Left renal cortex interstitium (tissue), 4 donors: ENCODE measurements at regions not wholly inside any gene's neighbourhood (a gene's known extent, or its start where the extent isn't known, plus 50 kb on each side); places are given as distances from the start of the nearest gene placed in this dataset.
A peak's percentile ranks its signal among the peaks of the same experiment; 100 is the strongest.
"Not testable (repeated sequence)": the region's sequence is repeated elsewhere in the genome, so short reads cannot be mapped to it uniquely, and the experiment has no call there.

ENCODE experiments used
- DNase-seq, 4 donors: peaks; one replicate each; pipeline ENCODE4 v3.0.0-alpha.2; 2013; ENCODE audit warnings: low read depth in 4 of 4, low spot score in 2 of 4, missing footprints in 1 of 4

DNA sequence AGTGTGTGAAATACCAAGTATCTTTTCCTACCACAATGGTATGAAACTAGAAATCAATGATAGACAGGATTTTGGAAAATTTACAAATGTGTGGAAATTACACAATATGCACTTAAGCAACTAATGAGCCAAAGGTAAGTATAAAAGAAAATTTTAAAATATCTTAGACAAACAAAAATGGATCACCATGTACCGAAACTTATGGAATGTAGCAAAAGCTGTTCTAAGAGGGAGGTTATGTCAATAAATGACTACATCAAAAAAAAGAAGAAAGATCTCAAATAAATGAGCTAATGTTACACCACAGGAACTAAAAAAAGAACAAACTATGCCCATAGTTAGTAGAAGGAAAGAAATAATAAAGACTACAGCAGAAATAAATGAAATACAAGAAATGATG, 1084.1 kb downstream of the TECRL start:
- no peak for DNase-seq

DNA sequence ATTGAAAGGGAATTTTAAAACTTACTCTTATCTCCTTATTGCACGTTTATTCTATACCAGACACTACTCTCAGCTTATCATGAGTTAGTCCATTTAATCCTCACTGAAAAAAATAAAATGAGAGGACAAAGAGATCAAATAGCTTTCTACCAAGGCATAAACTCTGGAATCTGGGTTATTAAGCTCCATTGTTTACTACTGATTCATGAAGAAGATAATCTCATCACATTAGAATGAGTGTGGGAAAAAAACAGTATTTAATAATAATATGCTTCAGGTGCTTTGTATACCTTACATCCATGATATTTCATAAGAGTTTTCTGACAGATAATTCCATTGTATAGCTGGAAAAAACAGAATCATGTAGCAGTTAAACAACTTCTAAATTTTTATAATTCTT, 1092.6 kb downstream of the TECRL start:
- DNase-seq = no peak

DNA sequence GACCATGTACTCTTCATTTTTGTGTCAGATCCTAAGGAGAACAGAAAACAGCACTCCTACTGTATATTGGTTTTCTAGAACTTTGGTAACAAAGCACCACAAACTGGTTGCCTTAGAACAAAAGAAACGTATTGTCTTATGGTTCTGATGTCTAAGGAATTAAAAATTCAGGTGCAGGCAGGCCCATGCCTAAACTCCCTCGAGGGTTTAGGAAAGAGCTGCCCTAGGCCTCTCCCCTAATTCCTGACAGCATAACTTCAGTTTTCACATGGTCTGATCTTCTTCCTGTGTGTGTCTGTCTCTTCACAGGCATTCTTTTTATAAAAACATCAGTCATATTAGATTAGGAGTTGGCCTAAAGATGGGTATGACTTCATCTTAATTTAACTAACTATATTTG, 1093.6 kb downstream of the TECRL start:
- DNase-seq = no peak

DNA sequence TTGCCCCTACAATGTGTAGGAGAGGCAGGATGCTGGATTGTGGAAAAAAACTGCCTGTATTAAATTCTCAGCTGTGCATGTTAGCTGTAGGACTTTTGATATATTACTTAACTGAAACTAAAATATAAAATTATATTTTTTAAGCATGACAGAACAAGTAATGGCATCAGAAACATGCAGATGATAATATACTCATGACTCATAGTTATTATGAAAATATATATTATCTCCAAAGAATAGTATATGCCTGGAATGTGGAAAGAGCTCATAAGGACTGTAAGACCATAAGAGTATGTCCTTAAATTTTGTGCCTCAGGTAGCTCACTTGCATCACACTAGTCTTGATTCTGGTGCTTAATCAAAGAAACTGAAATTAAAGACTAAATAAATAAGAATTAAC, 1100.6 kb downstream of the TECRL start:
- no peak for DNase-seq

DNA sequence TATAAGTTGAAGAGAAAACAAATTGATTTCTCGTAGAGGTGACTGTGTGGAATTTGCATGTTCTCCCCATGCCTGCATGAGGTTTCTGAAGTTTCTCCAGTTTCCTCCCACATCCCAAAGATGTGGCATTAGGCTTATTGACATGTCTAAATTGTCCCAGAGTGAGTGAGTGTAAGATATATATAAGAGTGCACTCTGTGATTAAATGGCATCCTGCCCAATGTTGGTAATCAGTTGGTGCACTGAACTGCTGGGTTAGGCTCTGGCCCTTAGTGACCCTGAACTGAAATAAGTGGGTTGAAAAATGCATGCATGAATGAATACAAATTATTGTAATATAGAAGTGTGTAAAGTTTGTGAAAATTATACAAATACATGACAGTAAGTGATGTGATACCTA, 1106.5 kb downstream of the TECRL start:
- DNase-seq = no peak

DNA sequence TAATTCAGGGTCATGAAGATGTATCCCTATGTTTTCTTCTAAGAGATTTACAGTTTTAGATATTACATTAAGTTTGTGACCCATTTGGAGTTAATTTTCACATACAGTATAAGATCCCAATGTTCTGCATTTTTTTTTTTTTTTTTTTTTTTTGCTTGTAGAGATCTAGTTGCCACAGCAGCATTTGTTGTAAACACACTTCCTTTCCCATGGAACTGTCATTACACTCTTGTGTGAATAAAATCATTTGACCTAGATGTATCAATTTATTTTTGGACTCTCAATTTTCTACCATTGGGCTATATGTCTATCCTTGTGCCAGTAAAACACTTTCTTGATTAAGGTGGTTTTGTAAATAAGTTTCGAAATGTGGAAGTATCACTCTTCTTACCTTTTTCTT, 1107.2 kb downstream of the TECRL start:
- DNase-seq = no peak

DNA sequence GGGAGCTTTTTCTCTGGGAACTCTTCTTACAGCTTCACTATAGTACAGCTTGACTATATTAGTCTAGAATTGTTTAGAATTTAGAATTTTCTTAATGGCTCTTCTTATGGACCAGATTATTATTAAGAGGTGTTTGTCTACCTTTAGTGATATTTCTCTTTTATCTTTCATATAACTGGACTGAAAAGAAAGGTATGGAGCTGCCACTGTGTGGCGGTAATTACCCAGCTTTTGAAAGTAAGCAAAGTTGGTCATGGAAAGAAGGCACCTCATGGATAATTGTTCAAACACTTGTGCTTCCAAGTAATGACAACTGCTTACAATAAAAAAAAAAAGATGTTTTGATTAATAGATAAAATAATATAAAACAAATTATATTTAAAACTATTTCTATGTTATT, 1112.5 kb downstream of the TECRL start:
- no peak for DNase-seq

DNA sequence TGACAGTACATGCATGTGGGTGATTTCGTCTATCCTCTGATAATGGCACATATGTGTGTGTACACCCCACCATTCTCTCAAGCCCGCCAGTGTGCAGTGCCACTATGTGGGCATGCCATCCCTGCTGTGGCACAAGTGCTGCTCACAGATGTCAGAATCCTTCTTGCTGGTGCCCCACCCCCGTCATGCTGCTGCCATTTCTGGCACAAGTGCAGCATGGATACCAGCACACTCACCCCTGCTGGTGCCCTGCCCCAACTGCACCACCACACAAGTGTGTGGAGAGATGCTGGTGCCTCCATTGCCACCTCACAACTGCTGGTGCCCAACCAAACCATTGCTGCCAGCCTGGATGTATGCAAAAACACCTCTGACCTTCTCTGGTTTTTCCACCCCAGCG, 1133.8 kb downstream of the TECRL start:
- DNase-seq = no peak

DNA sequence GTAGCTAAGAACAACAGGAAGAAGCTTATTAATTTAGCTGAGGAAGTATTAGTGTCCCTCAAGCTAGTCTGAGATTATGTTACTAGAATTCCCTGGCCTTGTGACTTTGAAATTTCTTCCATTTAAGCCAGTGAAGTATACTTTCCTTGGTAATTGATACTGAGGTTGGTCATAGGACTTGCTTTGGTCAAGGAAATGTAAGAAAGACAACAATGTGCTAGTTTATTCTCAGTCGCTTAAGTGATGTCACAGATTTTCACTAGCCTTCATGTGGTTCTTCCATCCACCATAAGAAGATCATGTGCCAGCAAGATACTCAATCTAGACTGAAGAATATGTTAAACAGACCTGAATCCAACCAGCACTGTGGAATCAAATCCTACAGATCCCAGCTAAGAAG, 1140.1 kb downstream of the TECRL start:
- no peak for DNase-seq

DNA sequence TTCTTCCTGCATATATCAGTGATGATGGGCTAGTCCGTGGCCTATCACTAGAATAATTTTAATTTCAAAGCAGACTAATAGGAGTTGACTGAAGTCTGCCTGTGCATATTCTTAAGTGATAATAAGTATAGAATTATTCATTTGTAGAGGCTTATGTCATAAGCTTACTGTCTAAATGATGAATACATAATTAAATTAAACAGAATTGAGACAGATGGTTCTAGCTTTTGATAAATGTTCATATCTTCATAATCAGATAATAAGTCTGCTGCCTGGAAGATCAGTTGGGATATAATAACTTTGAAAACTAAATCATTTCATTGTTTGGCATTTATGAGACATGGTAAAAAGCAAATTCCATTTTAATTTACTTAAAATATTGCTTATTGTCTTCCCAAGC, 1175.6 kb downstream of the TECRL start:
- no peak for DNase-seq

DNA sequence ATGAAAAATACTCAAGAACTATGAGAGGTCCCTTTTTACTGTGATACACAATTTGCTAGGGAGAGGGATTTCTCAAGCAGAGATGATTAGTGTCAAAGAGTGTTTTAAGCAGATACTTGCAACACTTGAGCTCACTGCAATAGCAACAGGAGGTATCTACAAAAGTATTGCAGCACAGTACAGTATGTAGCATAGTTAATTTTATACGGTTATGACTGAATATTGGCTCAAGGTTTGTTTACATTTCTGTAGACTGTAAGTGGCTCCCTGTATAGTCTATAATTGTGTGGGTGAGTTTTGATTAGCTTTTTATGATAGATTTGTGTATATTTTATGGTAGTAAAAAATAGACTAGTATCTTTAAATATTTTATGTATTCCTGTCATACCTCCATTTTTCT, 1177.2 kb downstream of the TECRL start:
- no peak for DNase-seq

DNA sequence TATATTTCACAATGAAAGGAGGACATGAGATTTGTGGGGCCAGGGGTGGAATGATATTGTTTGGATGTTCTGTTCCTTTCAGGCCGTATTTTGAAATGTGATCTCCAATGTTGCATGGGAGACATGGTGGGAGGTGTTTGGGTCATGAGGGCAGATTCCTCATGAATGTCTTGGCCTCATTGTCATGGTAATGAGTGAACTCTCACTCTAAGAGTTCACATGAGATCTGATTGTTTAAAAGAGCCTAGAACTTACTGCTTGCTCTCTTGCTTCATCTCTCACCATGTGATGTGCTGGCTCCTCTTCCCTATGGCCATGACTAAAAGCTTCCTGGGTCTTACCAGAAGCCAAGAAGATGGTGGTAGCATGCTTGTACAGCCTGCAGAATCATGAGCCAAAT, 1183.0 kb downstream of the TECRL start:
- no peak for DNase-seq

DNA sequence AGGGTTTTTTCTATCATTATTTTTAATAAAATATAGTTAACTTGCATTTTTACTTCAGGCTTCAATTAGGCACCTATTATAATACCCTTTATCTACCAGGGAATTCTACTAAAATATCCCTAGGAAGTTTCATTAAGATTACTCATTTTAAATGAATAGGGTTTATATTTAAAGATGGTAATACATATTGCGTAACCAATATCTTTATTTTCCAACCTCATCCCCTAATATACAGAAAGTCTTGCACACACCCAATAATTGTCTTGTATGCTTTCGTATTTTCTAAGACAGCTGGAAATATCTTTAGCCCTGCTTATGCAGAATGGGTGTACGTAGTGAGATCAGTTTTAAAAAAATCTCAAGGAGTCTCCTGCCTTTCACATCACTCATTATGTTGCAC, 1186.8 kb downstream of the TECRL start:
- DNase-seq = no peak

DNA sequence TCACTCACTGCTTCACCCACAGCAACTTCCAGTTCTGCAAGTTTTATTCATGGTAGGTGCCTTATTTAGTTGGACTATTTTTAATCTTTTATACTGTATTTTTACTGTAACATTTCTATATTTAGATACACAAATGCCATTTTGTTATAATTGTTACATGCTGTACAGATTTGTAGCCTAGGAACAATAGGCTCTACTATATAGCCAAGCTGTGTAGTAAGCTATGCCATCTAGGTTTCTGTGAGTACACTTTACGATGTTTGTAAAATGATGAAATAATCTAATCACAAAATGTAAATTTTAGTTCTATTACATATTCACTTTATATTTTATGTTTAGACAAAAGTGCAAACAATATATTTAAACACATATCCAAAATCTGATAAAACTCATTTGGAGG, 1187.8 kb downstream of the TECRL start:
- no peak for DNase-seq

DNA sequence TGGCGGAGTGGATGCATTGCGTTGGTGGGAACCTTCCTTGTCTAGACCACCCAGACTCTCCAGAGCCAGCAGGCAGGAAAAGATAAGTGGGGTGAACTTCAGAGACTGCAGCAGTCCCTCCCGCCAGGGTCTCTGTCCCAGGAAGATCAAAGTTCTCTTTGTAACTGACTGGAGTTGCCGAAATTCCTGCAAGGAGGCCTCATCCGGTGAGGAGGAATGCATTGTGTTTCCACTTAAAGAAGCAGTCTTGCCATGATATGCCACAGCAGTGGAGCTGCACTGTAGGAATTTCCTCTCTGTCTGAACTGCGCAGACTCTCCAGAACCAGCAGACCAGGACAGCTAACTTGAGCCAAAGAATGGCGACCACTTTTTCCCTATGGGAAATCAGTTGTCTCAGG, 1190.4 kb downstream of the TECRL start:
- no peak for DNase-seq

DNA sequence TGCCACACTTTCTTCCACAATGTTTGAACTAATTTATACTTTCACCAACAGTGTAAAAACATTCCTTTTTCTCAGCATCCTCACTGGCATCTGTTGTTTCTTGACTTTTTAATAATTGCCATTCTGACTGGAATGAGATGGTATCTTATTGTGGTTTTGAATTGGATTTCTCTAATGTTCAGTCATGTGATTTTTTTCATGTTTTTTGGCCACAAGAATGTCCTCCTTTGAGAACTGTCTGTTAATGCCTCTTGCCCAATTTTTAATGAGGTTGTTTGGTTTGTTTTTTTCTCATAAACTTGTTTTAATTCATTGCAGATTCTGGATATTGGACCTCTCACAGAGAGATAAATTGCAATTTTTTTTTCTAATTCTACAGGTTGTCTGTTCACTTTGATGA, 1195.2 kb downstream of the TECRL start:
- no peak for DNase-seq

DNA sequence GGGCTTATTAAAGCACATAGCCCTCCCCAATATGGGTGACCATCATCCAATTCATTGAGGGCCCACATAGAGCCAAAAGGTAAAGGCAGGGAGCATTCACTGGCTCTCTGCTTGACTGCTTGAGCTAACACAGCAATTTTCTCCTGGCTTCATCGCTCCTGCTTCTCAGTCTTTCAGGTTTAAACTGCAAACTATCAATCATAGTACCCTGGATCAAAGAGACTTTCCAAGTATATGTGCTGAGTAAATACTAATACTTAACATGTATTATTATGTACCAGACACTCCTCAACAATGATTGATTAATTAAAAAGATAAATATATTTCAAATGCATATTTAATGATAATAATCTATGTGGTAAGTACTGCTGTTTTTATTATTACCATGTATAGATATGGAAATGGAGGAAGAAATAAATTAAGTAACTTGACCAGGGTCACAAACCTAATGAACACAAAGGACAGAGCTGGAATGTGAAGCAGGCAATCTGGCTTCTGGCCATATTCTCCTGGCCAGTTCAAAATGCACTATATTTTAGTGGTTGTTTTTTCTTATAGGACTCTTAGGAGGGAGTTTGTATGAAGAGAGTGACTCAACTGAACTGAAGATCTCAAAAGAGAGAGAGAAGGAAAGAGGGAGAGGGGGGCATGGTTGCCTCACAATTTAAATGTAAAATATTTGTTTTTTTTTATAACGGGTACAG, 1197.3 kb downstream of the TECRL start:
- DNase-seq = peak in 2 of 4 donors; percentile 16 to 21

DNA sequence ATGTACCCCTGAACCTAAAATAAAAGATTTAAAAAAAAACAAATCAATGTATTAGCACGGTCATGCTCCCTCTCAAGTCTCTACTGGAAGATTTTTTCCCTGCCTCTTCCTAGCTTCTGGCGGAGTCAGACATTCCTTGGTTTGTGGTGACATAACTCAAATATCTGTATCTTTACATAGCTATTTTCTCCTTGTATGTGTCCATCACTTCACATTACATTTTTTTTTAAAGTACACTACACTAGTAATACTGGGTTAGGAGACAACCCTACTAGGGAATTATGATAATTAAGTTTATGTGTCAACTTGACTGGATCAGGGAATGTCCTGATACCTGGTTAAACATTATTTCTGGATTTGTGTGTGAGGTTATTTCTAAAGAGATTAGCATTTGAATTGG, 1197.9 kb downstream of the TECRL start:
- peak in 1 of 4 donors; percentile 2 for DNase-seq

DNA sequence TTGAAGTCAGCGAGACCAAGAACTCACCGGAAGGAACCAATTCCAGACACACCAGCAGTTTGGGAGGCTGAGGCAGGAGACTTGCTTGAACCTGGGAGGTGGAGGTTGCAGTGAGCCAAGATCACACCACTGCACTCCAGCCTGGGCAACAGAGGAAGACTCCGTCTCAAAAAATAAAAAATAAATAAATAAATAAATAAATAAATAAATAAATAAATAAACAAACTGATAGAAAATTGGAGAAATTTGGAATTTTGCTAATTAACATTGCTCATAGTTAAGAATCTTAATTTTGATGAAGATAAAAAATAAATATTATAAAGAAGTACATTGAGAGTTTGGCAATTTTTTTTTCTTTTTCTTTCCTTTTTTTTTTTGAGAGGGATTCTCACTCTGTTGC, 1216.2 kb downstream of the TECRL start:
- not testable (repeated sequence) for DNase-seq

DNA sequence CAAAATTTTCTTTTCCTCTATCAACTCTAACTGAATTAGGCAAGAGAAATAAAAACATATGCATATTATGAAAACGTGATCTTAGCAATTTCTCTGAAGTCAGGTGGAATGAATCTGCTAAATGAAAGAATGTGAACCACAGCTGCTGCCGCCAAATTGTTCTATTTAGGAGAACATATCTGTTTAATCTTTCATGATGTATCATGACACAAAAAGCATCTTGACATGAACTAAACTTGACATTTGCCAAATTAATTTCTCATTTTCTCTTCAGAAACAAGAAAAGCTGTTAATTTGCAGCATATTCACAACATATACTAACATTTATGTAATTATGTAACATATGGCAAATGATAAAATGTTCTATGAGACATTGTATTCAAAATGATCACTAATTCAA, 1237.9 kb downstream of the TECRL start:
- no peak for DNase-seq

DNA sequence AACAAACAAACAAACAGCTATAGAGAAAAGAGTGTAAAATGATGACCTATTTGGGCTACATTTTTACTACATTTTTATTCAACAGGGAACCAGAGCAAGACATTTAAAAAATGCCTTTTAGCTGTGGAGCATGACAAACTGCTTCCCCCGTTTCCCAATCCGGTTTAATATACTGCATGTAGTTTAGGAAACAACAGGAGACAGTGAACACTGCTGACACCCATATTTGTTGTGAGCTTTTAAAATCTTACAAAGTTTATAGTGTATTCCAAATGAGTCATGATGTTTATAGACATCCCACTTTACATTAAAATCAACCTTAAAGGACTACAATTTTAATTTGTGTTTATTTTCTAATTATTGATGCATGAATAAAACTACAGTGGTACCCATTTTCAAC, 1238.3 kb downstream of the TECRL start:
- no peak for DNase-seq

DNA sequence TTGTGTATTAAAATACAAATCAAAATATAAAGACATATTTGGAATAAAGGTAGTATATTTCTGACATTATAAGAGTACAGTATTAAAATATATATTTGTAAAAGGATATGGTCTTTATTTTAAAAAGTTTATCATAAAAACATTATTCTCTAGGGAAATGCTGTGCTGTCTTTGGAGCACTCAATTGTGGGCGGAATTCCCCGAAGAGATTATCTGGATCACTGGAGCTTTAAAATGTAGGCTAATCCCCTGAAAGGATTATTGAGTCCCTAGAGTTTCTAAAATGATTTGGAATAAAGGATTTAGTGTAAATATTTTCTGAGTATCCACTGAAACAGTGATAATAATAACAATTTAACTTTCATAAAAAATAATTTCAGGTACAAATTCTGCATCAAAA, 1239.4 kb downstream of the TECRL start:
- no peak for DNase-seq

DNA sequence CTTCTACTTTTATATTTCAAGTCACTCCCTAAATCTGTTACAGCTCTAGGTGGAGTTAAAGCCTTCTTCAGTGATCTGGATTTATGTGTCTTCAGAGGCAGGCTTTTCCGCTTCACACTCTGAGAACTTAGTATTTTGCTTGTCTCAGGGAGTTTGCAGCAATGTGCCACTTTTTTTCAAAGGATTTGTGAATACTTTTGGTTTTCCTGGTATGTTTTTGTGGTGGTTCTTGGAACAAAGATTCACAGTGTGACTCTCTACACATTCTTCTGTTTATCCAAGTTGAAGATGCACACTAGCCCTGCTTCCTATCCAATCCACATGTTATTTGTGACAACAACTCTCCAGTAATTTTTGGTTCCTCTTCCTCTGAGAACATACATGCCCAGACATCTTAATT, 1253.7 kb downstream of the TECRL start:
- DNase-seq = no peak
